Transverse colon (tissue), 4 donors: ENCODE measurements at regions not wholly inside any gene's neighbourhood (a gene's known extent, or its start where the extent isn't known, plus 50 kb on each side); places are given as distances from the start of the nearest gene placed in this dataset.

Source experiments
- DNase-seq: peaks from one replicate; pipeline ENCODE4 v3.0.0-alpha.2; 2019
- H3K27ac ChIP-seq, 4 donors: fragments of 200-600 bp; sonication (generic); 2 replicates each; pipeline ENCODE4 v1.5.1; 2016 to 2018; ENCODE audit warnings: inconsistent platforms in 4 of 4
- H3K27me3 ChIP-seq: fragments of 200-600 bp; sonication (generic); 2 replicates; pipeline ENCODE4 v1.5.1; 2017; ENCODE audit warnings: inconsistent platforms
- H3K36me3 ChIP-seq, 4 donors: fragments of 200-600 bp; sonication (generic); 2 replicates each; pipeline ENCODE4 v1.5.1; 2017 to 2019; ENCODE audit warnings: inconsistent platforms in 4 of 4
- H3K4me1 ChIP-seq, 4 donors: fragments of 200-600 bp; sonication (generic); 2 replicates each; pipeline ENCODE4 v1.5.1; 2017 to 2020; ENCODE audit warnings: inconsistent platforms in 4 of 4
- H3K4me3 ChIP-seq, 4 donors: fragments of 200-600 bp; sonication (generic); 1 replicate in 1 of 4; 2 replicates in 3 of 4; pipeline versions ENCODE4 v1.5.1 to v1.6.1; 2017 to 2019; ENCODE audit warnings: inconsistent platforms in 4 of 4
- H3K9me3 ChIP-seq, 2 donors: fragments of 200-600 bp; sonication (generic); 2 replicates each; pipeline ENCODE4 v1.5.1; 2017 to 2019; ENCODE audit warnings: inconsistent platforms in 2 of 2
- EP300 ChIP-seq: sonication (generic); formaldehyde crosslinking; IDR thresholded peaks from one replicate; pipeline ENCODE4 v1.6.1; 2017; ENCODE audit warnings: antibody characterized with exemption, low read depth
- POLR2A ChIP-seq: fragments of 450-650 bp; IDR thresholded peaks from one replicate; pipeline ENCODE4 v1.6.1; 2016; ENCODE audit warnings: antibody characterized with exemption, mild to moderate bottlenecking, moderate library complexity
- POLR2AphosphoS5 ChIP-seq, 3 donors: sonication (generic); formaldehyde crosslinking; IDR thresholded peaks; one replicate each; pipeline ENCODE4 v1.6.1; 2016; ENCODE audit warnings: antibody characterized with exemption in 3 of 3
- WGBS, 2 donors: methylation state at CpG; one replicate each; pipeline ENCODE4 v1.1.5; 2018; ENCODE audit warnings: low coverage in 1 of 2; 5-methylcytosine and 5-hydroxymethylcytosine counted together
- in situ Hi-C, 4 donors: fragments of 200-750 bp; cut with MboI; loops; one replicate each; pipeline versions ENCODE4 v1.15.0 to v1.15.1; 2017; ENCODE audit warnings: low sequenced_read_pairs in 3 of 4, low pct_ligation_motif_present in 1 of 4, low pct_unique_long_range_greater_than_20kb in 1 of 4
- intact Hi-C: fragments of 100-400 bp; cut with DNase I; formaldehyde crosslinking; loops from one replicate; pipeline ENCODE4 v1.15.1; 2023; ENCODE audit warnings: low total_unique reads
- TF ChIP-seq, protein P1 (sequence below), 5 experiments: fragments of 200-600 bp in 3 of 5; fragments of 450-650 bp in 2 of 5; sonication (generic) in 3 of 5; IDR thresholded peaks; 1 replicate in 2 of 5; 2 replicates in 3 of 5; pipeline ENCODE4 v1.5.1; 2016 to 2017; ENCODE audit warnings: antibody characterized with exemption in 5 of 5, inconsistent platforms in 3 of 5, mild to moderate bottlenecking in 2 of 5, moderate library complexity in 1 of 5

DNA sequence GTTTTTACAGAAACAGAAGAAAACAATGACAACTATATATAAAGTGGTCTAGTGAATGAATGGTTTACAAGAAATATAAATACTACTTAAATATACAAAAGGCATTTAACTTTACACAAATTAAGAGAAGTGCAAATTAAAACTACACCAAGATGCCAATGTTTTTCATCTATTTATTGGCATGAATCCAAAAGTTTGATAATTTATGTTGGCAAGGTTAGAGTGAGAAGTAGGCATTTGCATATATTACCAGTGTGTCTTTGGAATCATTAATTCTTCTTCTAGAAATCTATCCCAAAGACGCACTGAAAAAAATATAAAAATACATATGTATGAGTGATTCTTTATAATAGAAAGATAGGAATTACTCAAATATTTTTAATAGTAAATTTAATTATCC lies 457.4 kb downstream of the MDFIC start:
- TF ChIP-seq, protein P1, sequence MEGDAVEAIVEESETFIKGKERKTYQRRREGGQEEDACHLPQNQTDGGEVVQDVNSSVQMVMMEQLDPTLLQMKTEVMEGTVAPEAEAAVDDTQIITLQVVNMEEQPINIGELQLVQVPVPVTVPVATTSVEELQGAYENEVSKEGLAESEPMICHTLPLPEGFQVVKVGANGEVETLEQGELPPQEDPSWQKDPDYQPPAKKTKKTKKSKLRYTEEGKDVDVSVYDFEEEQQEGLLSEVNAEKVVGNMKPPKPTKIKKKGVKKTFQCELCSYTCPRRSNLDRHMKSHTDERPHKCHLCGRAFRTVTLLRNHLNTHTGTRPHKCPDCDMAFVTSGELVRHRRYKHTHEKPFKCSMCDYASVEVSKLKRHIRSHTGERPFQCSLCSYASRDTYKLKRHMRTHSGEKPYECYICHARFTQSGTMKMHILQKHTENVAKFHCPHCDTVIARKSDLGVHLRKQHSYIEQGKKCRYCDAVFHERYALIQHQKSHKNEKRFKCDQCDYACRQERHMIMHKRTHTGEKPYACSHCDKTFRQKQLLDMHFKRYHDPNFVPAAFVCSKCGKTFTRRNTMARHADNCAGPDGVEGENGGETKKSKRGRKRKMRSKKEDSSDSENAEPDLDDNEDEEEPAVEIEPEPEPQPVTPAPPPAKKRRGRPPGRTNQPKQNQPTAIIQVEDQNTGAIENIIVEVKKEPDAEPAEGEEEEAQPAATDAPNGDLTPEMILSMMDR (IDR thresholded peaks at IDR 0.05) = no peak
- no peak overlapping the region for H3K4me3 ChIP-seq
- WGBS, 2 donors = 92 to 93% methylated on average over 1 of the region's 1 CpG
- DNase-seq = no peak
- no peaks in the 10 kb centered on the region for H3K27me3 ChIP-seq
- no peaks in the 10 kb centered on the region for H3K36me3 ChIP-seq
- H3K4me1 ChIP-seq = no peaks in the 10 kb centered on the region
- in situ Hi-C loops (no loop called here), intact Hi-C loops (no loop called here)
- H3K27ac ChIP-seq = no peak overlapping the region
- no peaks in the 10 kb centered on the region for H3K9me3 ChIP-seq

DNA sequence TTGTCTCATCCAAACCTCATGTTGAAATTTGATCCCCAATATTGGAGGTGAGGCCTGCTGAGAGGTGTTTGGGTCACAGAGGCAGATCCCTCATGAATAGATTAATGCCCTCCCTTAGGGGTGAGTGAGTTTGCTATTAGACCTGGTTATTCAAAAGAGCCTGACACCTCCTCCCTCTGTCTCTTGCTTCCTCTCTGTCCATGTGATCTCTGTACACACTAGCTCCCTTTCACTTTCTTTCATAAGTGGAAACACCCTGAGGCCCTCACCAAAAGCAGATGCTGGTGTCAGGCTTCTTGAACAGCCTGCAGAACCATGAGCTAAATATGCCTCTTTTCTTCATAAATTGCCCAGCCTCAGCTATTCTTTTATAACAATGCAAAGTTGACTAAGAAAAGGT lies 447.1 kb downstream of the MDFIC start:
- no peak for DNase-seq
- in situ Hi-C loops = no loop called here
- TF ChIP-seq POLR2AphosphoS5 (IDR thresholded peaks at IDR 0.05) = no peak
- TF ChIP-seq, protein P1 (IDR thresholded peaks at IDR 0.05) = no peak
- no peak for TF ChIP-seq POLR2A
- no peak for TF ChIP-seq EP300
- Histone ChIP-seq H3K27ac (no peak overlapping the region), H3K9me3 (peaks cover 0 to 6% of the 10 kb centered on the region in 2 donors), H3K27me3 (no peaks in the 10 kb centered on the region), H3K36me3 (no peaks in the 10 kb centered on the region), H3K4me3 (no peak overlapping the region), H3K4me1 (no peaks in the 10 kb centered on the region)
- intact Hi-C loops = no loop called here

DNA sequence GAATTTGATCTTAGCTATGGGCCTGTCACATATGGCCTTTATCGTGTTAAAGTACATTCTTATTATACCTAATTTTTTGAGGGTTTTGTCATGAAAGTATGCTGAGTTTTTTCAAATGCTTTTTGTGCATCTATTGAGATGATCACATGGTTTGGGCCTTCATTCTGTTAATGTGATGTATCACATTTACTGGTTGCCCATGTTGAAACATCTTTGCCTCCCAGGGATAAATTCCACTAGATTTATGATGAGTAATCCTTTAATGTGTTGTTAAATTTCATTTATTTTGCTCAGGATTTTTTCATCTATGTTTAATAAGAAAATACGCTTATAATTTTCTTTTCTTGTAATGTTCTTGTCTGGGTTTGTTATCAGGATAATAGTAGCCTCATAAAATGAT lies 442.0 kb downstream of the MDFIC start:
- H3K27ac ChIP-seq = no peak overlapping the region
- TF ChIP-seq EP300 (no peak), POLR2A (no peak), POLR2AphosphoS5 (IDR thresholded peaks at IDR 0.05) (no peak)
- TF ChIP-seq, protein P1 (IDR thresholded peaks at IDR 0.05) = no peak
- H3K9me3 ChIP-seq = peaks cover 0 to 6% of the 10 kb centered on the region in 2 donors
- DNase-seq = no peak
- in situ Hi-C loops (no loop called here), intact Hi-C loops (no loop called here)
- 96 to 98% methylated on average over 2 of the region's 2 CpGs for WGBS, 2 donors
- H3K36me3 ChIP-seq = no peaks in the 10 kb centered on the region
- H3K27me3 ChIP-seq = no peaks in the 10 kb centered on the region
- H3K4me1 ChIP-seq = peaks cover 0 to 3% (median 0%) of the 10 kb centered on the region in 4 donors
- no peak overlapping the region for H3K4me3 ChIP-seq

- Histone ChIP-seq H3K4me3 (no peak overlapping the region), H3K27me3 (no peaks in the 10 kb centered on the region), H3K4me1 (peaks cover 0 to 8% (median 0%) of the 10 kb centered on the region in 4 donors), H3K9me3 (no peaks in the 10 kb centered on the region), H3K27ac (no peak overlapping the region), H3K36me3 (no peaks in the 10 kb centered on the region)
- intact Hi-C loops (no loop called here), in situ Hi-C loops (no loop called here)
- TF ChIP-seq, protein P1 (IDR thresholded peaks at IDR 0.05) = no peak
- TF ChIP-seq POLR2A = no peak
- no peak for TF ChIP-seq POLR2AphosphoS5 (IDR thresholded peaks at IDR 0.05)
- no peak for TF ChIP-seq EP300
- no peak for DNase-seq
Measured at GRCh38 chr7:115359955-115360354, 438.1 kb downstream of the MDFIC start.
